BJ (cell line): ENCODE measurements at regions not wholly inside any gene's neighbourhood (a gene's known extent, or its start where the extent isn't known, plus 50 kb on each side); places are given as distances from the start of the nearest gene placed in this dataset.

ENCODE experiments used
- CTCF ChIA-PET: fragments of 350-600 bp; formaldehyde crosslinking; extraction: SDS; loops from one replicate; lab custom pipeline; 2021; ENCODE audit warnings: antibody characterized with exemption, inconsistent platforms; lab: Yijun Ruan, JAX
- POLR2A ChIA-PET: fragments of 300-600 bp; sonication (Branson Sonifier 250); formaldehyde crosslinking; extraction: SDS; loops from one replicate; lab custom pipeline; 2021; ENCODE audit warnings: antibody characterized with exemption; lab: Charles Lee
- DNase-seq: peaks from one replicate; pipeline ENCODE4 v3.0.0-alpha.2; 2011; ENCODE audit warnings: low read depth
- H3K27me3 ChIP-seq: 2 replicates; pipeline ENCODE4 v1.6.0; 2011; ENCODE audit warnings: low read length; ENCODE audit not compliant: control insufficient read depth, insufficient read depth
- H3K36me3 ChIP-seq: 2 replicates; pipeline ENCODE4 v1.5.1; 2011; ENCODE audit warnings: low read length; ENCODE audit not compliant: control insufficient read depth, insufficient read depth
- H3K4me3 ChIP-seq: 2 replicates; pipeline ENCODE4 v1.5.1; 2011; ENCODE audit warnings: low read depth, mild to moderate bottlenecking, control low read depth, low read length
- TF ChIP-seq, protein P1 (sequence below): IDR thresholded peaks from 2 replicates; pipeline ENCODE4 v1.5.1; 2011; ENCODE audit warnings: low read depth, mild to moderate bottlenecking, control low read depth, inconsistent platforms, low read length, moderate library complexity; ENCODE audit not compliant: insufficient read depth

DNA sequence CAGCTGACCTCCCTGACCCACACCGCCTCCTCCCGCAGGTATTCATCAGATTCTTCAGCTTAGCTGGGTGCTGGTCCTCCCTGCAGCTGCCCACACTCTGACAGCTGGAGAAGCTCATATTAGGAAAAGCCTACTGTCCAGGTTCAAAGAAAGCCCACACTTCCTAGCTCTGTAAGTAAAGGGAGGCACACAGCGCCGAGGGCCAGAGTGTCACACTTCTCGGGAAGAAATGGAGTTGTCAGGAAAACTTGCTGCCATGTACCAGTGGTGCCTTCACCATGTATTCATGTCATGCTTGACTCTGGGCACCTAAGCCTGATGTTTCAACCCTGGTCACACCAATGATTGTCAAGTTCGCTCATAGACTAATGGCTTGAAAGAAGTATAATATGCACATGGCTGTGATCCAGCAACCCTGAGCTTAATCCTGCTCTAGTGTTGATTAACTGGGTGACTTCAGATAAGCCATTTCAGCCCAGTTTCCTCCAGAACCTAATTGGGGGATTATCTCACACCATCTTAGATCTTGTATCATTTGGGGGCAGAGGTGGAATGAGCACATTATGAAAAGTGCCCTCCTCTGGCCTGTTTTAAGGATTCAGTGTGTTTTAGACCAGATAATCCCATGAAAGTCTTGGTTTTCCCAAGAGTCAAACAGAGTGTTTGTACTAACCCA lies 180.3 kb upstream of the PARD3B start:
- Histone ChIP-seq H3K36me3 (no peaks in the 10 kb centered on the region), H3K27me3 (no peaks in the 10 kb centered on the region; the same call in 1 of the 2 replicates), H3K4me3 (no peak overlapping the region)
- TF ChIP-seq, protein P1, sequence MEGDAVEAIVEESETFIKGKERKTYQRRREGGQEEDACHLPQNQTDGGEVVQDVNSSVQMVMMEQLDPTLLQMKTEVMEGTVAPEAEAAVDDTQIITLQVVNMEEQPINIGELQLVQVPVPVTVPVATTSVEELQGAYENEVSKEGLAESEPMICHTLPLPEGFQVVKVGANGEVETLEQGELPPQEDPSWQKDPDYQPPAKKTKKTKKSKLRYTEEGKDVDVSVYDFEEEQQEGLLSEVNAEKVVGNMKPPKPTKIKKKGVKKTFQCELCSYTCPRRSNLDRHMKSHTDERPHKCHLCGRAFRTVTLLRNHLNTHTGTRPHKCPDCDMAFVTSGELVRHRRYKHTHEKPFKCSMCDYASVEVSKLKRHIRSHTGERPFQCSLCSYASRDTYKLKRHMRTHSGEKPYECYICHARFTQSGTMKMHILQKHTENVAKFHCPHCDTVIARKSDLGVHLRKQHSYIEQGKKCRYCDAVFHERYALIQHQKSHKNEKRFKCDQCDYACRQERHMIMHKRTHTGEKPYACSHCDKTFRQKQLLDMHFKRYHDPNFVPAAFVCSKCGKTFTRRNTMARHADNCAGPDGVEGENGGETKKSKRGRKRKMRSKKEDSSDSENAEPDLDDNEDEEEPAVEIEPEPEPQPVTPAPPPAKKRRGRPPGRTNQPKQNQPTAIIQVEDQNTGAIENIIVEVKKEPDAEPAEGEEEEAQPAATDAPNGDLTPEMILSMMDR = no peak
- POLR2A ChIA-PET = no interaction called here
- no peak for DNase-seq
- CTCF ChIA-PET = interaction anchor here (0.7 kb wide), 1 partner anchor 44 kb away, joined by 3 read pairs; no protein-coding TSS in a partner anchor

DNA sequence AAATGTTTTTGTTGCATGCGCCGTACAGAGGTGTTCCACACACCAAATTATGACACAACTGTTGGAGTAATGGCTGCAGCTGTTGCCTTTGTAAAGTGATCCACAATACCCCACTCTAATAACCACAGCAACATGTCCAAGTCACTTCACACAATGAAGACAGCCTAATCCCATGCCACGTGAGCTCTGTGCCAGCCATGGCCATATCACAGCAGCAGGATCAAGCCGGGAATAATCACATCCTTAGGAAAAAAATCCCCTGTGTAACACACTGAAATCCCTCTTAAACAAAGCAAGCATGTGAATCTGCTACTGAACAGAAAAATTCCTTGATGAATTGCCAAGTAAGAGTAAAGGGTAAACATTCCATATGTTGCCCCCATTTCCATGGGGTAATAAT lies 179.5 kb upstream of the PARD3B start:
- CTCF ChIA-PET = no interaction called here

DNA sequence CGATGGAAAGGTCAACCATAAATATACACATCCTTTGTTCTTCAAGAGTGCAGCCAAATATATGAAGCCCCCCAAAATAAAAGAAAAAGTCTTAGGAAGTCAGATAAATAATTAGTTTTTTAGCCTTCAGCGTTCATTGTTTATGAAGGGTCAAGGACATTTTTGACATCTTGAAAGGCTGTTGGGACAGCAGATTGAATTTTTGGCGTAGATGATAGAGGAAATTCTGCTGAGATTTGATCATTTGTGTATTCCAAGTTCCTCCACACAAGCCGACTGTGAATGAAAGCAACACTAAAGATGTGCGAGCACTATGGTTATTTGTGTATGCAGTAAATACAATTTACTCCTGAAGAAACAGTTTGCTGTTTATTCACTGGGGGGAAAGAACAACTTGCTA lies 177.8 kb upstream of the PARD3B start:
- Histone ChIP-seq H3K4me3 (no peak overlapping the region), H3K36me3 (no peaks in the 10 kb centered on the region), H3K27me3 (no peaks in the 10 kb centered on the region; the same call in 1 of the 2 replicates)
- TF ChIP-seq, protein P1 = no peak
- DNase-seq = no peak
- ChIA-PET CTCF (no interaction called here), POLR2A (no interaction called here)

More for the DNA sequence above, 179.5 kb upstream of the PARD3B start:
- H3K27me3 ChIP-seq = no peaks in the 10 kb centered on the region; the same call in 1 of the 2 replicates
- POLR2A ChIA-PET = no interaction called here
- no peak overlapping the region for H3K4me3 ChIP-seq
- no peak for DNase-seq
- TF ChIP-seq, protein P1 = no peak
- H3K36me3 ChIP-seq = no peaks in the 10 kb centered on the region

DNA sequence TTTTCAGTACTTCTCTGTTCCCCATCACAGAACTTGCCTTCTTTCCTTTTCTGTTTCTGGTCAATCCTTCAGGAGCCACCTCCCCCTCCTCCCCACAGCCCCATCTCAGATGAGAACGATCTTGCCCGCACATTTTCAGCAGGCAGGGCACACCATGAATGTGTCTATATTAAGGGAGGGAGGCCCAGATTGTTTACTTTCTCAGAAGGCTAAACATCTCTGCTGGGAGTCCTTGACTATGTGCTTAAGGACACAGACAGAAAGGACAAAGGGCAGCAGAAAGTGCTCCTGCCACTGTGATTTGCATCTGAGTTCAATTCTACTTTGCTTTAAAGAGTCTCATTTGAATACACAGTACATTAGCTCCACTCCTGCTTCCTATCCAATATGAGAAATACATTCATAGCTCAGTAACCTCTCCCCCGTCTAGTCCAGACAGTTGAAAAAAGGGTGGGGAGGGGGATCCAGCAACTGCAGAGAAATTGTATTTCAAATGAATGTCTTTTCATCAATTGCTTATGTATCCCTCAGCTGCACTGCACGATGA lies 175.0 kb upstream of the PARD3B start:
- Histone ChIP-seq H3K27me3 (no peaks in the 10 kb centered on the region; the same call in 1 of the 2 replicates), H3K4me3 (no peak overlapping the region), H3K36me3 (no peaks in the 10 kb centered on the region)
- ChIA-PET CTCF (no interaction called here), POLR2A (no interaction called here)
- TF ChIP-seq, protein P1 = no peak
- DNase-seq = no peak

DNA sequence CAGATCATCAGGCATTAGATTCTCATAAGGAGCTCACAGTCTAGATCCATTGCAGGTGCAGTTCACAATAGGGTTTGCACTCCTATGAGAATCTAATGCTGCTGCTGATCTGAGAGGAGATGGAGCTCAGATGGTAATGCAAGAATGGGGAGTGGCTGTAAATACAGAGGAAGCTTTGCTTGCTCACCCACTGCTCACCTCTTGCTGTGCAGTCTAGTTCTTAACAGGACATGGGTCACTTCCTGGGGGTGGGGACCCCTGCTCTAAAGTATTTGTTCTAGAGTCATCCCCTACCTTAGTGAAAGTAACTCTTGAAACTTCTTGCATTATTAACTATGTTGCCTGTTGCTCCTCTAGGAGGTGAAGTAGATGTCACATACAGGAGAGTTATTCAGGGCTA lies 171.3 kb upstream of the PARD3B start:
- Histone ChIP-seq H3K27me3 (no peaks in the 10 kb centered on the region), H3K36me3 (no peaks in the 10 kb centered on the region), H3K4me3 (no peak overlapping the region)
- ChIA-PET CTCF (interaction anchor here (1.6 kb wide), 1 partner anchor 11 kb away, joined by 4 read pairs; no protein-coding TSS in a partner anchor), POLR2A (no interaction called here)
- TF ChIP-seq, protein P1 = no peak
- no peak for DNase-seq
